ENCODE measurements at regions not wholly inside any gene's neighbourhood (a gene's known extent, or its start where the extent isn't known, plus 50 kb on each side); places are given as distances from the start of the nearest gene placed in this dataset.

- H3K9ac ChIP-seq (ENCODE audit: low read depth in 1 of 3, low read length in 3 of 3), result no peak overlapping the region
- H3K9me3 ChIP-seq (ENCODE audit: control insufficient read depth in 3 of 3, low read length in 3 of 3), result peaks cover 0 to 6% (median 0%) of the 10 kb centered on the region in 3 donors
- H3K36me3 ChIP-seq (ENCODE audit: control insufficient read depth in 3 of 3, insufficient read depth in 3 of 3, low read length in 3 of 3), result no peaks in the 10 kb centered on the region
- no peak overlapping the region for H3K4me3 ChIP-seq (ENCODE audit: low read length in 3 of 3)
- peaks cover 0 to 7% (median 0%) of the 10 kb centered on the region in 3 donors for H3K4me1 ChIP-seq (ENCODE audit: control insufficient read depth in 3 of 3, insufficient read depth in 3 of 3, low read length in 3 of 3)
- peaks cover 0 to 9% (median 7%) of the 10 kb centered on the region in 3 donors for H3K27me3 ChIP-seq (ENCODE audit: control insufficient read depth in 3 of 3, insufficient read depth in 3 of 3, low read length in 3 of 3)
- no peak overlapping the region for H3K27ac ChIP-seq (ENCODE audit: low read depth, low read length)
Observed at GRCh38 chr20:40957265-40957760, 71.3 kb upstream of the TOP1 start.

DNA sequence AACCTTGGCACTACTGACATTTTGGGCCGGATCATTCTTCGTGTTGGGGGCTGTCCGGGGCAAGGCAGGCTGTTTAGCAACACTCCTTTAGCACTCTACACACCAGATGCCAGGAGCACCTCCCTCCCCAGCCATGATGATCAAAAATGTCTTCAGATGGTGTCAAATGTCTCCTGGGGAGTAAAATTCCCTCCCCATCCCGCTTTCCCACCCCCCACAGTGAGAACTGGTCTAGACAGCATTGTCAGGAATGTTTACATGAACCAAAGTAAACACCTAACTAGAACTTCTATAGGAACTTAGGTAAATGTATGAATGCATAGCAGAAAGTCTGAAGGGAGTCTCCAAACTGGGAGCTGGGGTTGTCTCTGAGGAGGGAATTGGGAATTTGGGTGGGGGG lies 70.0 kb upstream of the TOP1 start:
- H3K36me3 ChIP-seq (ENCODE audit: control insufficient read depth in 3 of 3, insufficient read depth in 3 of 3, low read length in 3 of 3), result no peaks in the 10 kb centered on the region
- H3K27me3 ChIP-seq (ENCODE audit: control insufficient read depth in 3 of 3, insufficient read depth in 3 of 3, low read length in 3 of 3), result peaks cover 0 to 10% (median 7%) of the 10 kb centered on the region in 3 donors
- H3K9me3 ChIP-seq (ENCODE audit: control insufficient read depth in 3 of 3, low read length in 3 of 3), result peaks cover 0 to 6% (median 0%) of the 10 kb centered on the region in 3 donors
- H3K4me3 ChIP-seq (ENCODE audit: low read length in 3 of 3), result no peak overlapping the region
- peaks cover 3 to 7% (median 3%) of the 10 kb centered on the region in 3 donors for H3K4me1 ChIP-seq (ENCODE audit: control insufficient read depth in 3 of 3, insufficient read depth in 3 of 3, low read length in 3 of 3)
- no peak overlapping the region for H3K27ac ChIP-seq (ENCODE audit: low read depth, low read length)
- no peak overlapping the region for H3K9ac ChIP-seq (ENCODE audit: low read depth in 1 of 3, low read length in 3 of 3)

DNA sequence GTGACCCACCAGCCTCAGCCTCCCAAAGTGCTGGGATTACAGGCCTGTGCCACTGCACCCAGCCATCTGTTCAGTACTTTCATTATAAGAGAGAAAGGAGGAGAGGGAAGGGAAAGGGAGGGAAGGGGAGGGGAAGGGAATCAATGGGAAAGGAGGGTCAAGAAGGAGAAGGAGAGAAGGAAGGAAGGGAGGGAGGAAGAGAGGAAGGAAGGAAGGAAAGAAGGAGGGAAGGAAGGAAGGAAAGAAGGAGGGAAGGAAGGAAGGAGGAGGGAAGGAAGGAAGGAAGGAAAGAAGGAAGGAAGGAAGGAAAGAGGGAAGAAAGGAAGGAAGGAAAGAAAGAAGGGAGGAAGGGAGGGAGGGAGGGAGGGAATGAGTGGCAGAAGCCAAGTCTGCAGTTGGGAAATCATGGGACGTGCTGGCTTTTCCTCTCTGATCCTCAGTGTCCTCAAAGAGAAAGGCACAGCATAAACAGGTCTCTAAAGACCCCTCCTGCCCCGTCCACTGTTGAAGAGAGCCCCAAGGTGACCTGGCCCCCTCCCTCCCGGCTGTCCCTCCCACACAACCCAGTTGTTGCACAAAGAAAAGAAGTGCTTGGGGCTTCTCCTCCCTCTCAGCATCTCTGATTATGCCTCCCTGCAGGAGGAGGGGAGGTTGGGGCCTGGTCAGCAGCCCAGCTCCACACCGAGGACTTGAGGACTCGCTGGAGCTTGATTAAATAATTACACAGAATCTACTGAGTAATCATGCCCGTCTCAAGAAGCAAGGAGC lies 69.1 kb upstream of the TOP1 start:
- H3K27ac ChIP-seq (ENCODE audit: low read depth, low read length), result no peak overlapping the region
- peaks cover 3 to 7% (median 3%) of the 10 kb centered on the region in 3 donors for H3K4me1 ChIP-seq (ENCODE audit: control insufficient read depth in 3 of 3, insufficient read depth in 3 of 3, low read length in 3 of 3)
- no peak overlapping the region for H3K4me3 ChIP-seq (ENCODE audit: low read length in 3 of 3)
- H3K36me3 ChIP-seq (ENCODE audit: control insufficient read depth in 3 of 3, insufficient read depth in 3 of 3, low read length in 3 of 3), result no peaks in the 10 kb centered on the region
- H3K27me3 ChIP-seq (ENCODE audit: control insufficient read depth in 3 of 3, insufficient read depth in 3 of 3, low read length in 3 of 3), result peaks cover 0 to 7% (median 7%) of the 10 kb centered on the region in 3 donors
- H3K9me3 ChIP-seq (ENCODE audit: control insufficient read depth in 3 of 3, low read length in 3 of 3), result no peaks in the 10 kb centered on the region
- H3K9ac ChIP-seq (ENCODE audit: low read depth in 1 of 3, low read length in 3 of 3), result no peak overlapping the region

DNA sequence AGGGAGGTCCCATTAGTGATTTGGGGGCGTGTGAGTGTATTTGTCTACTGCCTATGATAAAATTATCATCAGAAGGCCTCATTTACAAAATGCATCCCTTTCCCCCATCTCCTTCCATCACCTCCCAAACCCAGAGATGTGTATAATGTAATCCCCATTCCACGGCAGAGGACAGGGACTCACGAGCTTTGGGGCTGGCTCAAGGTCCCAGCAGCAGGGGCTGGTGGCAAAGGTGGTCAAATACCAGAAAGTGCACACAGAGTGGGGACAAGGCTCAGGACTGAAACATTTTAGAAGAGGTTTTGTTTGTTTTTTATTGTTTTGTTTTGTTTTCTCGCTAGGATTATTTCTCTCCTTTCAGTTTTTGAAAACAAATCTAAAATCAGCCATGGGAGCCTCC lies 68.5 kb upstream of the TOP1 start:
- H3K4me3 ChIP-seq (ENCODE audit: low read length in 3 of 3), result no peak overlapping the region
- H3K27me3 ChIP-seq (ENCODE audit: control insufficient read depth in 3 of 3, insufficient read depth in 3 of 3, low read length in 3 of 3), result peaks cover 0 to 4% (median 3%) of the 10 kb centered on the region in 3 donors
- no peak overlapping the region for H3K9ac ChIP-seq (ENCODE audit: low read depth in 1 of 3, low read length in 3 of 3)
- H3K27ac ChIP-seq (ENCODE audit: low read depth, low read length), result no peak overlapping the region
- H3K9me3 ChIP-seq (ENCODE audit: control insufficient read depth in 3 of 3, low read length in 3 of 3), result no peaks in the 10 kb centered on the region
- H3K4me1 ChIP-seq (ENCODE audit: control insufficient read depth in 3 of 3, insufficient read depth in 3 of 3, low read length in 3 of 3), result peaks cover 3 to 7% (median 3%) of the 10 kb centered on the region in 3 donors
- H3K36me3 ChIP-seq (ENCODE audit: control insufficient read depth in 3 of 3, insufficient read depth in 3 of 3, low read length in 3 of 3), result no peaks in the 10 kb centered on the region

- Histone ChIP-seq H3K9ac (ENCODE audit: low read depth in 1 of 3, low read length in 3 of 3) (no peak overlapping the region), H3K27ac (ENCODE audit: low read depth, low read length) (no peak overlapping the region), H3K4me1 (ENCODE audit: control insufficient read depth in 3 of 3, insufficient read depth in 3 of 3, low read length in 3 of 3) (peaks cover 3 to 7% (median 3%) of the 10 kb centered on the region in 3 donors), H3K36me3 (ENCODE audit: control insufficient read depth in 3 of 3, insufficient read depth in 3 of 3, low read length in 3 of 3) (no peaks in the 10 kb centered on the region), H3K4me3 (ENCODE audit: low read length in 3 of 3) (no peak overlapping the region), H3K27me3 (ENCODE audit: control insufficient read depth in 3 of 3, insufficient read depth in 3 of 3, low read length in 3 of 3) (peaks cover 0 to 4% (median 0%) of the 10 kb centered on the region in 3 donors), H3K9me3 (ENCODE audit: control insufficient read depth in 3 of 3, low read length in 3 of 3) (no peaks in the 10 kb centered on the region)
Observed at GRCh38 chr20:40960521-40960956, 68.1 kb upstream of the TOP1 start.

GRCh38 chr20:40961176-40961575 lies 67.4 kb upstream of the TOP1 start:
- H3K36me3 ChIP-seq (ENCODE audit: control insufficient read depth in 3 of 3, insufficient read depth in 3 of 3, low read length in 3 of 3), result no peaks in the 10 kb centered on the region
- H3K27me3 ChIP-seq (ENCODE audit: control insufficient read depth in 3 of 3, insufficient read depth in 3 of 3, low read length in 3 of 3), result peaks cover 0 to 4% (median 0%) of the 10 kb centered on the region in 3 donors
- no peaks in the 10 kb centered on the region for H3K9me3 ChIP-seq (ENCODE audit: control insufficient read depth in 3 of 3, low read length in 3 of 3)
- no peak overlapping the region for H3K4me3 ChIP-seq (ENCODE audit: low read length in 3 of 3)
- H3K4me1 ChIP-seq (ENCODE audit: control insufficient read depth in 3 of 3, insufficient read depth in 3 of 3, low read length in 3 of 3), result peaks cover 3 to 7% (median 3%) of the 10 kb centered on the region in 3 donors
- H3K9ac ChIP-seq (ENCODE audit: low read depth in 1 of 3, low read length in 3 of 3), result no peak overlapping the region
- H3K27ac ChIP-seq (ENCODE audit: low read depth, low read length), result no peak overlapping the region

GRCh38 chr20:40961686-40962640 lies 66.7 kb upstream of the TOP1 start:
- Histone ChIP-seq H3K36me3 (ENCODE audit: control insufficient read depth in 3 of 3, insufficient read depth in 3 of 3, low read length in 3 of 3) (no peaks in the 10 kb centered on the region), H3K27me3 (ENCODE audit: control insufficient read depth in 3 of 3, insufficient read depth in 3 of 3, low read length in 3 of 3) (peaks cover 0 to 4% (median 0%) of the 10 kb centered on the region in 3 donors), H3K4me3 (ENCODE audit: low read length in 3 of 3) (no peak overlapping the region), H3K9ac (ENCODE audit: low read depth in 1 of 3, low read length in 3 of 3) (no peak overlapping the region), H3K4me1 (ENCODE audit: control insufficient read depth in 3 of 3, insufficient read depth in 3 of 3, low read length in 3 of 3) (peaks cover 3 to 7% (median 3%) of the 10 kb centered on the region in 3 donors), H3K27ac (ENCODE audit: low read depth, low read length) (no peak overlapping the region), H3K9me3 (ENCODE audit: control insufficient read depth in 3 of 3, low read length in 3 of 3) (no peaks in the 10 kb centered on the region)

- H3K4me1 ChIP-seq (ENCODE audit: control insufficient read depth in 3 of 3, insufficient read depth in 3 of 3, low read length in 3 of 3), result peaks cover 3 to 7% (median 3%) of the 10 kb centered on the region in 3 donors
- H3K4me3 ChIP-seq (ENCODE audit: low read length in 3 of 3), result no peak overlapping the region
- no peak overlapping the region for H3K27ac ChIP-seq (ENCODE audit: low read depth, low read length)
- H3K9ac ChIP-seq (ENCODE audit: low read depth in 1 of 3, low read length in 3 of 3), result no peak overlapping the region
- no peaks in the 10 kb centered on the region for H3K36me3 ChIP-seq (ENCODE audit: control insufficient read depth in 3 of 3, insufficient read depth in 3 of 3, low read length in 3 of 3)
- H3K27me3 ChIP-seq (ENCODE audit: control insufficient read depth in 3 of 3, insufficient read depth in 3 of 3, low read length in 3 of 3), result peaks cover 0 to 4% (median 0%) of the 10 kb centered on the region in 3 donors
- H3K9me3 ChIP-seq (ENCODE audit: control insufficient read depth in 3 of 3, low read length in 3 of 3), result no peaks in the 10 kb centered on the region
Observed at GRCh38 chr20:40962733-40963504, 65.7 kb upstream of the TOP1 start.

DNA sequence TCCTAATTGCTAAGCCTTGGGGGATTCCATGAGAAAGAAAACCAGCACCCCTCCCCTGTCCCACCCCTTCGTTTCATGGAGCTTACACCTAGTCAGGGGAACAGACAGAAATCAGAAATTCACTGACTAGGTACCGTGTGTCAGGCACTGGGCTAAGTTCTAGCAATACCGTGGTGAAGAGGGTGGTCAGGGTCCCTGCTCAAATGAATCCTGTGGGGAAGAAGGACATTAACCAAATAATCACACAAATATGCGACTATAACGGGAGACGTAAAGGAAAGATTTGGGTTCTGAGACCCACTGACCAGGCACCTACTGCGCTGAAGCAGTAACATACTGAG lies 65.1 kb upstream of the TOP1 start:
- H3K36me3 ChIP-seq (ENCODE audit: control insufficient read depth in 3 of 3, insufficient read depth in 3 of 3, low read length in 3 of 3), result no peaks in the 10 kb centered on the region
- no peaks in the 10 kb centered on the region for H3K9me3 ChIP-seq (ENCODE audit: control insufficient read depth in 3 of 3, low read length in 3 of 3)
- H3K4me3 ChIP-seq (ENCODE audit: low read length in 3 of 3), result no peak overlapping the region
- H3K27ac ChIP-seq (ENCODE audit: low read depth, low read length), result no peak overlapping the region
- H3K9ac ChIP-seq (ENCODE audit: low read depth in 1 of 3, low read length in 3 of 3), result no peak overlapping the region
- H3K4me1 ChIP-seq (ENCODE audit: control insufficient read depth in 3 of 3, insufficient read depth in 3 of 3, low read length in 3 of 3), result peaks cover 3 to 7% (median 3%) of the 10 kb centered on the region in 3 donors
- peaks cover 0 to 4% (median 0%) of the 10 kb centered on the region in 3 donors for H3K27me3 ChIP-seq (ENCODE audit: control insufficient read depth in 3 of 3, insufficient read depth in 3 of 3, low read length in 3 of 3)
